ENCODE measurements at regions not wholly inside any gene's neighbourhood (a gene's known extent, or its start where the extent isn't known, plus 50 kb on each side); places are given as distances from the start of the nearest gene placed in this dataset.
"Not testable (repeated sequence)": the region's sequence is repeated elsewhere in the genome, so short reads cannot be mapped to it uniquely, and the experiment has no call there.

GRCh38 chr1:87972811-87973210 lies 644.1 kb downstream of the LMO4 start:
- no peak for DNase-seq

- no peak for DNase-seq
These were observed 645.2 kb downstream of the LMO4 start for GRCh38 chr1:87973896-87974295.

GRCh38 chr1:87976316-87976715 lies 647.6 kb downstream of the LMO4 start:
- DNase-seq = no peak

- DNase-seq = no peak
These were observed 648.5 kb downstream of the LMO4 start for GRCh38 chr1:87977145-87977544.

GRCh38 chr1:87979079-87979478 lies 650.4 kb downstream of the LMO4 start:
- no peak for DNase-seq

- DNase-seq = no peak
These were observed 651.8 kb downstream of the LMO4 start for GRCh38 chr1:87980494-87980893.

GRCh38 chr1:87981386-87981785 lies 652.7 kb downstream of the LMO4 start:
- no peak for DNase-seq

- no peak for DNase-seq
These were observed 653.1 kb downstream of the LMO4 start for GRCh38 chr1:87981810-87982209.

- DNase-seq = no peak
These were observed 655.2 kb downstream of the LMO4 start for GRCh38 chr1:87983841-87984240.

- no peak for DNase-seq
These were observed 656.4 kb downstream of the LMO4 start for GRCh38 chr1:87985071-87985470.

GRCh38 chr1:87986130-87986866 lies 657.6 kb downstream of the LMO4 start:
- DNase-seq = no peak

- DNase-seq = no peak
These were observed 660.7 kb downstream of the LMO4 start for GRCh38 chr1:87989346-87989745.

- not testable (repeated sequence) for DNase-seq
These were observed 663.9 kb downstream of the LMO4 start for GRCh38 chr1:87992536-87992935.

- no peak for DNase-seq
These were observed 664.4 kb downstream of the LMO4 start for GRCh38 chr1:87993051-87993450.

- no peak for DNase-seq
These were observed 671.2 kb downstream of the LMO4 start for GRCh38 chr1:87999852-88000251.

GRCh38 chr1:88001460-88001859 lies 672.8 kb downstream of the LMO4 start:
- DNase-seq = no peak

- DNase-seq = no peak
These were observed 674.6 kb downstream of the LMO4 start for GRCh38 chr1:88003255-88003654.

GRCh38 chr1:88009916-88010315 lies 674.2 kb upstream of the PKN2 start:
- DNase-seq = no peak

GRCh38 chr1:88013485-88013884 lies 670.6 kb upstream of the PKN2 start:
- DNase-seq = no peak

- no peak for DNase-seq
These were observed 669.9 kb upstream of the PKN2 start for GRCh38 chr1:88014131-88014530.

- no peak for DNase-seq
These were observed 667.1 kb upstream of the PKN2 start for GRCh38 chr1:88016947-88017346.

GRCh38 chr1:88021529-88021928 lies 662.5 kb upstream of the PKN2 start:
- DNase-seq = no peak

GRCh38 chr1:88022516-88022915 lies 661.6 kb upstream of the PKN2 start:
- no peak for DNase-seq

GRCh38 chr1:88029142-88029541 lies 654.9 kb upstream of the PKN2 start:
- no peak for DNase-seq

- no peak for DNase-seq
These were observed 654.2 kb upstream of the PKN2 start for GRCh38 chr1:88029899-88030298.
